K562 (cell line): ENCODE measurements at regions not wholly inside any gene's neighbourhood (a gene's known extent, or its start where the extent isn't known, plus 50 kb on each side); places are given as distances from the start of the nearest gene placed in this dataset.

ENCODE experiments used
- ATAC-seq: fragments of 200-7000 bp; cut with Tn5 transposase; 3 replicates; pipeline ENCODE4 v1.9.1; 2020; ENCODE audit warnings: moderate library complexity
- BruUV-seq: library from RNA; stranded (reverse); fragments of 400-500 nt; replicated peaks from 2 replicates; lab custom pipeline; 2021; lab: Mats Ljungman, UMichigan
- CTCF ChIA-PET: fragments of 300-600 bp; formaldehyde crosslinking; extraction: SDS; loops from one replicate; lab custom pipeline; 2021; ENCODE audit warnings: low intra/inter-chr PET ratio; lab: Yijun Ruan, JAX
- POLR2A ChIA-PET: fragments of 300-600, 350-650 bp; sonication (Branson Sonifier 250); formaldehyde crosslinking; extraction: SDS; loops from one replicate; lab custom pipeline; 2021; ENCODE audit warnings: antibody characterized with exemption, inconsistent platforms; lab: Yijun Ruan, JAX
- DNase-seq, 4 experiments: peaks; one replicate each; pipeline versions ENCODE4 v3.0.0 to v3.0.0-alpha.2; 2011 to 2018; ENCODE audit warnings: low spot score in 3 of 4, mixed read lengths in 3 of 4; ENCODE audit errors: extremely low read depth in 1 of 4
- FAIRE-seq: peaks from 2 replicates; lab custom pipeline; 2011; peaks lifted over from hg19 to GRCh38; lab: Jason Lieb, UNC
- H2AFZ ChIP-seq: 2 replicates; pipeline ENCODE4 v1.6.0; 2011; ENCODE audit warnings: low read depth, low read length, control low read depth, inconsistent platforms
- H3K27ac ChIP-seq: fragments of 200-600 bp; 3 replicates; pipeline ENCODE4 v1.8.0; 2011; ENCODE audit warnings: low read depth, mild to moderate bottlenecking, control low read depth, inconsistent platforms, low read length, moderate library complexity, mixed read lengths; ENCODE audit errors: extremely low read depth
- H3K27me3 ChIP-seq, 2 experiments: fragments of 300-600 bp in 1 of 2; 2 replicates in 1 of 2; 3 replicates in 1 of 2; pipeline versions ENCODE4 v1.6.0 to v1.8.0; 2011; ENCODE audit warnings: inconsistent platforms in 2 of 2, low read length in 2 of 2, mild to moderate bottlenecking in 1 of 2, mixed read lengths in 1 of 2, moderate library complexity in 1 of 2; ENCODE audit not compliant: control insufficient read depth in 2 of 2, insufficient read depth in 2 of 2
- H3K36me3 ChIP-seq: fragments of 300-600 bp; 3 replicates; pipeline ENCODE4 v1.8.0; 2011; ENCODE audit warnings: mild to moderate bottlenecking, low read length, inconsistent platforms; ENCODE audit not compliant: control insufficient read depth, insufficient read depth
- H3K4me1 ChIP-seq, 2 experiments: fragments of 200-600 bp in 1 of 2; replicated peaks in 1 of 2; 2 replicates in 1 of 2; 3 replicates in 1 of 2; pipeline versions ENCODE4 v1.5.1 to v1.8.0; 2011; ENCODE audit warnings: inconsistent platforms in 2 of 2, low read length in 2 of 2, mild to moderate bottlenecking in 1 of 2, mixed read lengths in 1 of 2, moderate library complexity in 1 of 2; ENCODE audit not compliant: control insufficient read depth in 2 of 2, insufficient read depth in 2 of 2
- H3K4me2 ChIP-seq: 2 replicates; pipeline ENCODE4 v1.6.1; 2011; ENCODE audit warnings: low read length, control low read depth, inconsistent platforms, mixed read lengths; ENCODE audit not compliant: insufficient read depth
- H3K4me3 ChIP-seq: fragments of 200-600 bp; sonication (generic), shearing (Covaris generic); 2 replicates; pipeline ENCODE4 v1.5.1; 2016; ENCODE audit warnings: control low read depth, inconsistent platforms
- H3K79me2 ChIP-seq: fragments of 200-600 bp; 3 replicates; pipeline ENCODE4 v1.8.0; 2011; ENCODE audit warnings: low read length, inconsistent platforms; ENCODE audit not compliant: control insufficient read depth, insufficient read depth
- H3K9ac ChIP-seq, 2 experiments: 2 replicates each; pipeline versions ENCODE4 v1.6.0 to v1.6.1; 2011; ENCODE audit warnings: low read depth in 2 of 2, low read length in 2 of 2, control low read depth in 1 of 2, inconsistent platforms in 1 of 2, mild to moderate bottlenecking in 1 of 2, mixed read lengths in 1 of 2; ENCODE audit not compliant: insufficient read depth in 1 of 2
- H3K9me1 ChIP-seq: one replicate; pipeline ENCODE4 v1.6.0; 2011; ENCODE audit warnings: inconsistent platforms, mild to moderate bottlenecking, low read length, moderate library complexity; ENCODE audit not compliant: control insufficient read depth, insufficient read depth
- H3K9me3 ChIP-seq: replicated peaks from 2 replicates; pipeline ENCODE4 v1.5.1; 2011; ENCODE audit warnings: low read depth, low read length, inconsistent platforms; ENCODE audit not compliant: control insufficient read depth, insufficient read depth
- H4K20me1 ChIP-seq: replicated peaks from 2 replicates; pipeline ENCODE4 v1.6.1; 2011; ENCODE audit warnings: low read length, inconsistent platforms, mixed read lengths; ENCODE audit not compliant: control insufficient read depth, insufficient read depth
- GTF2A2 ChIP-seq: IDR thresholded peaks from 2 replicates; pipeline ENCODE4 v1.6.1; 2016; ENCODE audit warnings: mild to moderate bottlenecking, missing genetic modification characterization, missing compliant biosample characterization
- HNRNPH1 ChIP-seq: fragments of 200-400 bp; formaldehyde crosslinking; optimal IDR thresholded peaks from 2 replicates; pipeline ENCODE3; 2017; ENCODE audit warnings: low read depth, mild to moderate bottlenecking, low read length, moderate library complexity
- KHSRP ChIP-seq: fragments of 450-650 bp; IDR thresholded peaks from 2 replicates; pipeline ENCODE4 v1.6.1; 2017
- NR2F6 ChIP-seq: fragments of 450-650 bp; formaldehyde crosslinking; IDR thresholded peaks from 2 replicates; pipeline ENCODE4 v1.4.0; 2020; ENCODE audit warnings: mild to moderate bottlenecking
- PRMT5 ChIP-seq: sonication (generic); formaldehyde crosslinking; IDR thresholded peaks from 2 replicates; pipeline ENCODE4 v1.5.0; 2020; ENCODE audit warnings: missing genetic modification reagents
- SLC30A9 ChIP-seq: fragments of 250-450 bp; sonication (Bioruptor Pico); IDR thresholded peaks from 2 replicates; pipeline ENCODE4 v1.8.0; 2022; ENCODE audit warnings: mild to moderate bottlenecking, moderate library complexity
- ZFX ChIP-seq: sonication (generic); formaldehyde crosslinking; IDR thresholded peaks from 2 replicates; pipeline ENCODE4 v1.8.0; 2022; ENCODE audit warnings: mild to moderate bottlenecking, missing genetic modification reagents, moderate library complexity
- ZNF436 ChIP-seq: fragments of 250-450, 450-650 bp; sonication (Bioruptor Pico); formaldehyde crosslinking; IDR thresholded peaks from 2 replicates; pipeline ENCODE4 v1.7.0; 2020; ENCODE audit warnings: mild to moderate bottlenecking
- ZNF76 ChIP-seq: fragments of 250-450 bp; sonication (Bioruptor Pico); IDR thresholded peaks from 2 replicates; pipeline ENCODE4 v1.4.0; 2020; ENCODE audit warnings: mild to moderate bottlenecking, moderate library complexity, borderline replicate concordance
- WGBS: fragments of 100-300 bp; shearing (Covaris generic); methylation state at CpG from one replicate; pipeline ENCODE4 v1.1.6; 2016; ENCODE audit warnings: low coverage, mixed read lengths; ENCODE audit not compliant: insufficient coverage; ENCODE audit errors: missing lambda C conversion rate; 5-methylcytosine and 5-hydroxymethylcytosine counted together
- in situ Hi-C: fragments of 300-500 bp; cut with MboI; formaldehyde crosslinking; loops from 4 replicates; pipeline ENCODE4 v1.15.0; 2018; ENCODE audit warnings: inconsistent platforms, mixed read lengths
- intact Hi-C: fragments of 100-400 bp; cut with micrococcal nuclease; formaldehyde crosslinking; loops from 2 replicates; pipeline ENCODE4 v1.14.2; 2022
- TF ChIP-seq, protein P1 (sequence below), 3 experiments: fragments of 200-800 bp in 1 of 3; fragments of 250-450 bp in 1 of 3; fragments of 450-650 bp in 1 of 3; sonication (Bioruptor Pico) in 1 of 3; sonication (Bioruptor generic) in 1 of 3; formaldehyde crosslinking in 1 of 3; IDR thresholded peaks; 2 replicates each; pipeline versions ENCODE4 v1.6.1 to v1.8.0; 2016 to 2022; ENCODE audit warnings: mild to moderate bottlenecking in 2 of 3, missing genetic modification characterization in 2 of 3, missing compliant biosample characterization in 1 of 3, moderate library complexity in 1 of 3
- TF ChIP-seq, protein P2 (sequence below): sonication (generic); formaldehyde crosslinking; IDR thresholded peaks from 2 replicates; pipeline ENCODE4 v1.9.0; 2022; ENCODE audit warnings: mild to moderate bottlenecking, missing genetic modification reagents

DNA sequence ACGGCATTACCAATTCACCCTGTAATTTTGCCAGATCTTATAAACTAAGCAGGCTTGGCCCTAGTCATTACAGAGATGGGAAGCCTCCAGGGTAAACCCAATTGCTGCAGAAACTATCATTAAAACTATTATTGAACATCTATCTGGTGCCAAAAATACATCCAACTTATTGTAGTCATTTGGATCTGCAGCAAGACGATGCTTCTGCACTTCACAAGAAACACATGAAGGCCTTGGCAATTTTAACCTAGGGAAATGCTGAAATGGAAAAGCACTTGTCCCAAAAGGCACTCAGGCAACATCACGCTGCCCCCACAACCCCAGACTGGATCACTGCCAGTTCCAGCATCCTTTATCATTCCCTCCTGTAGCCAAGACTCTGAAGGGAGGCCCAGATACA lies 85.3 kb upstream of the ACVR2A start:
- WGBS = 0% methylated on average over 3 of the region's 3 CpGs
- intact Hi-C loops = no loop called here
- no peak for TF ChIP-seq KHSRP
- TF ChIP-seq SLC30A9 (CRISPR knock-in tag) = no peak
- TF ChIP-seq, protein P1, sequence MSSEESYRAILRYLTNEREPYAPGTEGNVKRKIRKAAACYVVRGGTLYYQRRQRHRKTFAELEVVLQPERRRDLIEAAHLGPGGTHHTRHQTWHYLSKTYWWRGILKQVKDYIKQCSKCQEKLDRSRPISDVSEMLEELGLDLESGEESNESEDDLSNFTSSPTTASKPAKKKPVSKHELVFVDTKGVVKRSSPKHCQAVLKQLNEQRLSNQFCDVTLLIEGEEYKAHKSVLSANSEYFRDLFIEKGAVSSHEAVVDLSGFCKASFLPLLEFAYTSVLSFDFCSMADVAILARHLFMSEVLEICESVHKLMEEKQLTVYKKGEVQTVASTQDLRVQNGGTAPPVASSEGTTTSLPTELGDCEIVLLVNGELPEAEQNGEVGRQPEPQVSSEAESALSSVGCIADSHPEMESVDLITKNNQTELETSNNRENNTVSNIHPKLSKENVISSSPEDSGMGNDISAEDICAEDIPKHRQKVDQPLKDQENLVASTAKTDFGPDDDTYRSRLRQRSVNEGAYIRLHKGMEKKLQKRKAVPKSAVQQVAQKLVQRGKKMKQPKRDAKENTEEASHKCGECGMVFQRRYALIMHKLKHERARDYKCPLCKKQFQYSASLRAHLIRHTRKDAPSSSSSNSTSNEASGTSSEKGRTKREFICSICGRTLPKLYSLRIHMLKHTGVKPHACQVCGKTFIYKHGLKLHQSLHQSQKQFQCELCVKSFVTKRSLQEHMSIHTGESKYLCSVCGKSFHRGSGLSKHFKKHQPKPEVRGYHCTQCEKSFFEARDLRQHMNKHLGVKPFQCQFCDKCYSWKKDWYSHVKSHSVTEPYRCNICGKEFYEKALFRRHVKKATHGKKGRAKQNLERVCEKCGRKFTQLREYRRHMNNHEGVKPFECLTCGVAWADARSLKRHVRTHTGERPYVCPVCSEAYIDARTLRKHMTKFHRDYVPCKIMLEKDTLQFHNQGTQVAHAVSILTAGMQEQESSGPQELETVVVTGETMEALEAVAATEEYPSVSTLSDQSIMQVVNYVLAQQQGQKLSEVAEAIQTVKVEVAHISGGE (CRISPR knock-in tag; IDR thresholded peaks at IDR 0.05) = no peak
- no peak for TF ChIP-seq HNRNPH1
- TF ChIP-seq, protein P2, sequence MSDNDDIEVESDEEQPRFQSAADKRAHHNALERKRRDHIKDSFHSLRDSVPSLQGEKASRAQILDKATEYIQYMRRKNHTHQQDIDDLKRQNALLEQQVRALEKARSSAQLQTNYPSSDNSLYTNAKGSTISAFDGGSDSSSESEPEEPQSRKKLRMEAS (CRISPR knock-in tag) = no peak
- TF ChIP-seq PRMT5 = no peak
- TF ChIP-seq ZFX (CRISPR knock-in tag) = no peak
- TF ChIP-seq NR2F6 (CRISPR knock-in tag) = no peak
- no peak for TF ChIP-seq ZNF76 (CRISPR knock-in tag)
- no peak for TF ChIP-seq GTF2A2 (tag)
- no peak for TF ChIP-seq ZNF436
- Histone ChIP-seq H3K4me1 (no peaks in the 10 kb centered on the region), H3K4me3 (no peak overlapping the region), H3K9ac (no peak overlapping the region), H3K27me3 (no peaks in the 10 kb centered on the region), H3K27ac (no peak overlapping the region), H3K36me3 (no peaks in the 10 kb centered on the region), H4K20me1 (no peaks in the 10 kb centered on the region), H2AFZ (no peak overlapping the region), H3K9me3 (no peaks in the 10 kb centered on the region), H3K9me1 (no peaks in the 10 kb centered on the region), H3K79me2 (no peaks in the 10 kb centered on the region), H3K4me2 (no peak overlapping the region)
- DNase-seq (no peak), ATAC-seq (no peak), FAIRE-seq (no peak)
- no TSS peak for BruUV-seq
- in situ Hi-C loops = no loop called here
- CTCF ChIA-PET = no interaction called here
- POLR2A ChIA-PET = no interaction called here
